HEK293T (cell line): ENCODE measurements at regions not wholly inside any gene's neighbourhood (a gene's known extent, or its start where the extent isn't known, plus 50 kb on each side); places are given as distances from the start of the nearest gene placed in this dataset.

ENCODE experiments used
- CTCF ChIA-PET: fragments of 350-600 bp; formaldehyde crosslinking; extraction: SDS; loops from one replicate; lab custom pipeline; 2021; ENCODE audit warnings: antibody characterized with exemption, inconsistent platforms; lab: Yijun Ruan, JAX
- POLR2A ChIA-PET: fragments of 350-600 bp; formaldehyde crosslinking; extraction: SDS; loops from one replicate; lab custom pipeline; 2020; ENCODE audit warnings: antibody characterized with exemption, inconsistent platforms; lab: Yijun Ruan, JAX
- DNase-seq: peaks from one replicate; pipeline ENCODE4 v3.0.0; 2012; ENCODE audit warnings: mixed read lengths; ENCODE audit errors: extremely low spot score
- ARNT ChIP-seq: fragments of 450-650 bp; IDR thresholded peaks from 2 replicates; pipeline ENCODE4 v1.6.1; 2017; ENCODE audit warnings: mild to moderate bottlenecking
- BHLHE40 ChIP-seq: fragments of 450-650 bp; IDR thresholded peaks from 2 replicates; pipeline ENCODE4 v1.6.1; 2016; ENCODE audit warnings: mild to moderate bottlenecking, moderate library complexity, borderline replicate concordance
- CTBP1 ChIP-seq: fragments of 450-650 bp; IDR thresholded peaks from 2 replicates; pipeline ENCODE4 v1.6.1; 2016; ENCODE audit warnings: borderline replicate concordance
- ELF4 ChIP-seq: fragments of 450-650 bp; IDR thresholded peaks from 2 replicates; pipeline ENCODE4 v1.6.1; 2017; ENCODE audit warnings: antibody characterized with exemption
- FOXA1 ChIP-seq: fragments of 450-650 bp; IDR thresholded peaks from 2 replicates; pipeline ENCODE4 v1.6.1; 2016; ENCODE audit warnings: mild to moderate bottlenecking
- FOXK2 ChIP-seq: fragments of 450-650 bp; IDR thresholded peaks from 2 replicates; pipeline ENCODE4 v1.6.1; 2016; ENCODE audit warnings: mild to moderate bottlenecking
- FOXM1 ChIP-seq: fragments of 450-650 bp; IDR thresholded peaks from 2 replicates; pipeline ENCODE4 v1.6.1; 2017; ENCODE audit warnings: mild to moderate bottlenecking, borderline replicate concordance
- HDGF ChIP-seq: fragments of 450-650 bp; IDR thresholded peaks from 2 replicates; pipeline ENCODE4 v1.6.1; 2017; ENCODE audit warnings: antibody characterized with exemption, borderline replicate concordance
- L3MBTL2 ChIP-seq: fragments of 450-650 bp; conservative IDR thresholded peaks from 2 replicates; pipeline ENCODE4 v1.6.1; 2016; ENCODE audit warnings: mild to moderate bottlenecking
- LEF1 ChIP-seq: fragments of 450-650 bp; IDR thresholded peaks from 2 replicates; pipeline ENCODE4 v1.6.1; 2017; ENCODE audit warnings: mild to moderate bottlenecking, borderline replicate concordance
- NFRKB ChIP-seq: fragments of 450-650 bp; IDR thresholded peaks from 2 replicates; pipeline ENCODE4 v1.6.1; 2016; ENCODE audit warnings: mild to moderate bottlenecking, moderate library complexity
- SP1 ChIP-seq: fragments of 450-650 bp; IDR thresholded peaks from 2 replicates; pipeline ENCODE4 v1.6.1; 2017
- SUZ12 ChIP-seq: fragments of 450-650 bp; IDR thresholded peaks from 2 replicates; pipeline ENCODE4 v1.6.1; 2016; ENCODE audit warnings: mild to moderate bottlenecking
- TARDBP ChIP-seq: fragments of 450-650 bp; IDR thresholded peaks from 2 replicates; pipeline ENCODE4 v1.6.1; 2016
- ZNF384 ChIP-seq: fragments of 450-650 bp; IDR thresholded peaks from 2 replicates; pipeline ENCODE4 v1.6.1; 2016
- TF ChIP-seq, protein P1 (sequence below): fragments of 450-650 bp; IDR thresholded peaks from 2 replicates; pipeline ENCODE4 v1.6.1; 2016

DNA sequence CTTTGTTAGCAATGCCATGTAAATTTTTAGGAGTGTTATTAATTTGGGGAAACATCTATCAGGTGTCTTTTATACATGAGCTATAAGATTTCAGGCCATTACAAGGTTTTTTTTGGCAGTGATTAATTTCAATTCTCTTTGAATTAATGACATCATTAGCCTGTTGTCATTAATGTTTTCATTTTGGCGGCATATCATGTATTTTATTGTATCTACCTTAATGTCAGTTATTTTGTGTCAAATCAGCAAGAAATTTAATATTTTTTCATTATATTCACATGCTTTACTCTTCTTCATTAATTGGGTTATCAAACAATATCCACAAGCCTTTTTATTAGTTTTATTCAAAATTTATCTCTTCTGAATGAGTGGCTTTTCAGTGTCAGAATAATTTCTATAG lies 153.0 kb upstream of the CAND1 start:
- CTCF ChIA-PET, result no interaction called here
- TF ChIP-seq LEF1 (no peak), SUZ12 (no peak), ARNT (no peak), FOXK2 (no peak)
- TF ChIP-seq, protein P1, sequence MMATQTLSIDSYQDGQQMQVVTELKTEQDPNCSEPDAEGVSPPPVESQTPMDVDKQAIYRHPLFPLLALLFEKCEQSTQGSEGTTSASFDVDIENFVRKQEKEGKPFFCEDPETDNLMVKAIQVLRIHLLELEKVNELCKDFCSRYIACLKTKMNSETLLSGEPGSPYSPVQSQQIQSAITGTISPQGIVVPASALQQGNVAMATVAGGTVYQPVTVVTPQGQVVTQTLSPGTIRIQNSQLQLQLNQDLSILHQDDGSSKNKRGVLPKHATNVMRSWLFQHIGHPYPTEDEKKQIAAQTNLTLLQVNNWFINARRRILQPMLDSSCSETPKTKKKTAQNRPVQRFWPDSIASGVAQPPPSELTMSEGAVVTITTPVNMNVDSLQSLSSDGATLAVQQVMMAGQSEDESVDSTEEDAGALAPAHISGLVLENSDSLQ, result no peak
- POLR2A ChIA-PET, result no interaction called here
- DNase-seq, result no peak

DNA sequence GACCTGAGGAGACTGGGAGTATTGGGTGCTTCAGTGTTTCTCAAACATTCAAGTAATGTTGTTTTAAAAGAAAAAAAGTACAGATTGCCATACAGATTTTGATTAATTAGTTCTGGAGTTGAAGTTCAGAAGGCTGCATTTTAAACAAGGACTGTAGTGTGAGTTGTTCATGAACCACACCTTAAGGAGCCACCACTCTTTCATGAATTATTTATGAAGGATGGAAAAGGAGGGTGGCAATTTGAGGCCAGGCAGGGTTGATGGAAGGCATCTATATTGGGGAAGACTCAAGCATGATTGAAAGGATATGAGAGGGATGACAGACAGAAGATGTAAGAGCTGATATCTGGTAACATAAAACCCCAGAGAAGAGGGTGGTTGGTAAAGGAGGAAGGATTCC lies 146.6 kb upstream of the CAND1 start:
- ChIA-PET CTCF (no interaction called here), POLR2A (no interaction called here)
- no peak for TF ChIP-seq ELF4
- no peak for TF ChIP-seq CTBP1
- no peak for TF ChIP-seq FOXK2
- no peak for TF ChIP-seq TARDBP
- no peak for TF ChIP-seq LEF1
- no peak for TF ChIP-seq SUZ12
- TF ChIP-seq ARNT, result no peak
- TF ChIP-seq HDGF, result no peak
- TF ChIP-seq FOXM1, result no peak
- no peak for TF ChIP-seq ZNF384
- no peak for TF ChIP-seq FOXA1
- no peak for TF ChIP-seq SP1
- no peak for TF ChIP-seq NFRKB
- TF ChIP-seq, protein P1, result no peak
- no peak for TF ChIP-seq L3MBTL2
- TF ChIP-seq BHLHE40, result no peak
- no peak for DNase-seq

DNA sequence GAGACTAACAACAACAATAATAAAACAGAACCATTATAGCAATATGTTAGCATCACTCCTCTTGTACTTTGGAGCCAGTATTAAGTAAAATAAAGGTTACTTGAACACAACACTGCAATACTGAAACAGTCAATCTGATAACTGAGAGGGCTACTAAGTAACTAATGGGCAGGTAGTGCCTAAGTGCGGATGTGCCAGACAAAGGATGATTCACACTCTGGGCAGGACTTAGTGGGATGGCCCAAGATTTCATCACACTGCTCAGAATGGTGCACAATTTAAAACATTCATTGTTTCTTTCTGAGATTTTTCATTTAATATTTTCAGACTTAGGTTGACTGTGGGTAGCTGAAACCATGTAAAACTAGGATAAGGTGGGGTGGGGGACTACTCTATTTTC lies 131.9 kb upstream of the CAND1 start:
- ChIA-PET POLR2A (no interaction called here), CTCF (no interaction called here)
- no peak for DNase-seq
- TF ChIP-seq FOXK2 (no peak), SP1 (no peak), BHLHE40 (no peak), FOXM1 (no peak), HDGF (no peak), ELF4 (no peak), TARDBP (no peak), NFRKB (no peak), LEF1 (no peak), CTBP1 (no peak)
- TF ChIP-seq, protein P1, result no peak

DNA sequence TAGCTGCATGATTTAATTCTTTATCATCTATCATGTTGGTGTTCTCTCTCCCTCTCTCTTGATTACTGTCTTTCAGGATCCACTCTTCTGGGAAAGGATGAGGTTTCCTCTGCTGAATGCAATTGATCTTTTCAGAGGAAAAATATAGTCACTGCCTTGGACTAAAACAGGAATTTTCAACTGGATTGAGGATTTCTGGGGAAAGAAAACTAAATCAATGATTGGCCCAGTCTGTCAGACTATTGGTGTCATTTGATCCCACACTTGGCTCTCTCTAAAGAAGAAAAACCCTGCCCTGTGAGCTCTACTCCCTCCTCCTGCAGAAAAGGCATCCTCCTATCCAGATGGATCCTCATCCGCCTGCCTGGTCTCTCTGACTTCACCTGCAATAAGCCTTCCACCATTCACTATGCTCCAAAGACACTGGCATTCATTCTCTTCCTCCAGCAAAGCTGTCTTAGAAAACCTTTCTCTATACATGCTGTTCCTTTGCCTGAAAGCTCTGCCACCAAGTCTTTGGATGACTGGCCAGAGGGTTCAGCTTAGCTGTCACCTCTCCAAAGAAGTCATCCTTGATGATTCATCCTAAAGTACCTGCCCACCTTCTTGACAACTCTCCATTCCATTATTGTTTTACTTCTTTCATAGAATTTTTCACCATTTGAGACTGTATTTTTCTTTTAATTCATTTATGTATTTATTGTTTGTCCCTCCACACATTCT lies 127.7 kb upstream of the CAND1 start:
- POLR2A ChIA-PET, result no interaction called here
- CTCF ChIA-PET, result interaction anchor here (0.7 kb wide), 1 partner anchor 15 kb away, joined by 3 read pairs; no protein-coding TSS in a partner anchor
- DNase-seq, result no peak
- no peak for TF ChIP-seq FOXM1

DNA sequence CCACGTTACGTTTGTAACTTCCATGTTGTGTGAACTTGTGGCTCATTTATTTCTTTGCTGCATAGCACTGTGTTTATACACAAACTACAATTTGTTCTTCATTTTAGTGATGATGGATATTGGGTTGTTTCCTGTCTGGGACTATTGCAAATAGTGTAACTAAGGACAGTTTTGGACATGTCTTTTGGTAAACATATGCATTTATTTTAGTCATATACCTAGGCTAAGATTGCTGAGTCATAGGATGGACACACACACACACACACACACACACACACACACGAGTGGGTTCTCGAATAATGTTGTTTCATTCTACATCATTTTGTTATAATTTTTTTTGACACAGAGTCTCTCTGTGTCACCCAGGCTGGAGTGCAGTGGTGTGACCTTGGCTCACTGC lies 123.5 kb upstream of the CAND1 start:
- no peak for TF ChIP-seq BHLHE40
- TF ChIP-seq TARDBP, result no peak
- no peak for TF ChIP-seq L3MBTL2
- ChIA-PET POLR2A (no interaction called here), CTCF (no interaction called here)
- DNase-seq, result no peak

DNA sequence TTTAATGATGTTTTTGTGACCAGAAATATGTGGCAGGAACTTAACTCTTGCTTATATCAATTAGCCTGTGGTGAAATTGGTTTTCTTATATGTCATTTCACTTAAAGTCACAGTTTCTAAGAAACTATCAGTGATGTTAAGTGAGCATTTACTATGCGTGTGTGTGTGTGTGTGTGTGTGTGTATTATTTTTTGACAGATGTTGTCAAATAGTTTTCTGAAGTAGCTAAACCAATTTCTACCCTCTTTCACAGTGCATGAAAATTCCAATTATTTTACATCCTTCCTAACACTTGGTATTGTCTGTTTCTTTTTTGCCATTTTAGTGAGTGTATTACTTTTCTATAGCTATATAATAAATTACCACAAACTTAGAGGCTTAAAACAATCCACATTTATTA lies 122.1 kb upstream of the CAND1 start:
- CTCF ChIA-PET, result no interaction called here
- DNase-seq, result no peak
- POLR2A ChIA-PET, result no interaction called here
- TF ChIP-seq, protein P1, result no peak
- TF ChIP-seq BHLHE40 (no peak), TARDBP (no peak), SUZ12 (no peak), SP1 (no peak), ARNT (no peak)
